K562 (cell line): ENCODE measurements at regions not wholly inside any gene's neighbourhood (a gene's known extent, or its start where the extent isn't known, plus 50 kb on each side); places are given as distances from the start of the nearest gene placed in this dataset.

Experiments used
- TF ChIP-seq, protein P1 (sequence below): fragments of 200-600 bp; sonication (generic); IDR thresholded peaks from one replicate; pipeline ENCODE4 v1.6.1; 2012; ENCODE audit warnings: mild to moderate bottlenecking, low read depth, low read length, inconsistent platforms
- TF ChIP-seq, protein P2 (sequence below), 3 experiments: fragments of 200-800 bp in 1 of 3; fragments of 250-450 bp in 1 of 3; fragments of 450-650 bp in 1 of 3; sonication (Bioruptor Pico) in 1 of 3; sonication (Bioruptor generic) in 1 of 3; formaldehyde crosslinking in 1 of 3; IDR thresholded peaks; 2 replicates each; pipeline versions ENCODE4 v1.6.1 to v1.8.0; 2016 to 2022; ENCODE audit warnings: mild to moderate bottlenecking in 2 of 3, missing genetic modification characterization in 2 of 3, missing compliant biosample characterization in 1 of 3, moderate library complexity in 1 of 3
- TF ChIP-seq, protein P3 (sequence below): sonication (generic); formaldehyde crosslinking; IDR thresholded peaks from 2 replicates; pipeline ENCODE4 v1.8.0; 2023; ENCODE audit warnings: missing genetic modification reagents, mild to moderate bottlenecking, borderline replicate concordance

DNA sequence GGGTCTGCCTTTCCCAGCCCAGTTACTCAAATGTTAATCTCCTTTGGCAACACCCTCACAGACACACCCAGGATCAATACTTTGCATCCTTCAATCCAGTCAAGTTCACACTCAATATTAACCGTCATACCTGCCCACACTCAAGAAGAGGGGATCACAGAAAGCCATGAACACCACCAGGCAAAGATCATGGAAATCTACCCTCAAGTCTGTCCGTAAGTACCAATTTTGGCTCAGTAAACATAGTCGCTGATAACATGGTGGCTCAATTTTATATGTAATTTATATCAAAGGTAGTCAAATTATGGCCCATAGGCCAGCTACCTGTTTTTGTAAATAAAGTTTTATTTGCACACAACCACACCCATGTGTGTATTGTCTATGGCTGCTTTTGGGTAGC is 102.3 kb upstream of the MAP2 start (continued):
- TF ChIP-seq, protein P1, sequence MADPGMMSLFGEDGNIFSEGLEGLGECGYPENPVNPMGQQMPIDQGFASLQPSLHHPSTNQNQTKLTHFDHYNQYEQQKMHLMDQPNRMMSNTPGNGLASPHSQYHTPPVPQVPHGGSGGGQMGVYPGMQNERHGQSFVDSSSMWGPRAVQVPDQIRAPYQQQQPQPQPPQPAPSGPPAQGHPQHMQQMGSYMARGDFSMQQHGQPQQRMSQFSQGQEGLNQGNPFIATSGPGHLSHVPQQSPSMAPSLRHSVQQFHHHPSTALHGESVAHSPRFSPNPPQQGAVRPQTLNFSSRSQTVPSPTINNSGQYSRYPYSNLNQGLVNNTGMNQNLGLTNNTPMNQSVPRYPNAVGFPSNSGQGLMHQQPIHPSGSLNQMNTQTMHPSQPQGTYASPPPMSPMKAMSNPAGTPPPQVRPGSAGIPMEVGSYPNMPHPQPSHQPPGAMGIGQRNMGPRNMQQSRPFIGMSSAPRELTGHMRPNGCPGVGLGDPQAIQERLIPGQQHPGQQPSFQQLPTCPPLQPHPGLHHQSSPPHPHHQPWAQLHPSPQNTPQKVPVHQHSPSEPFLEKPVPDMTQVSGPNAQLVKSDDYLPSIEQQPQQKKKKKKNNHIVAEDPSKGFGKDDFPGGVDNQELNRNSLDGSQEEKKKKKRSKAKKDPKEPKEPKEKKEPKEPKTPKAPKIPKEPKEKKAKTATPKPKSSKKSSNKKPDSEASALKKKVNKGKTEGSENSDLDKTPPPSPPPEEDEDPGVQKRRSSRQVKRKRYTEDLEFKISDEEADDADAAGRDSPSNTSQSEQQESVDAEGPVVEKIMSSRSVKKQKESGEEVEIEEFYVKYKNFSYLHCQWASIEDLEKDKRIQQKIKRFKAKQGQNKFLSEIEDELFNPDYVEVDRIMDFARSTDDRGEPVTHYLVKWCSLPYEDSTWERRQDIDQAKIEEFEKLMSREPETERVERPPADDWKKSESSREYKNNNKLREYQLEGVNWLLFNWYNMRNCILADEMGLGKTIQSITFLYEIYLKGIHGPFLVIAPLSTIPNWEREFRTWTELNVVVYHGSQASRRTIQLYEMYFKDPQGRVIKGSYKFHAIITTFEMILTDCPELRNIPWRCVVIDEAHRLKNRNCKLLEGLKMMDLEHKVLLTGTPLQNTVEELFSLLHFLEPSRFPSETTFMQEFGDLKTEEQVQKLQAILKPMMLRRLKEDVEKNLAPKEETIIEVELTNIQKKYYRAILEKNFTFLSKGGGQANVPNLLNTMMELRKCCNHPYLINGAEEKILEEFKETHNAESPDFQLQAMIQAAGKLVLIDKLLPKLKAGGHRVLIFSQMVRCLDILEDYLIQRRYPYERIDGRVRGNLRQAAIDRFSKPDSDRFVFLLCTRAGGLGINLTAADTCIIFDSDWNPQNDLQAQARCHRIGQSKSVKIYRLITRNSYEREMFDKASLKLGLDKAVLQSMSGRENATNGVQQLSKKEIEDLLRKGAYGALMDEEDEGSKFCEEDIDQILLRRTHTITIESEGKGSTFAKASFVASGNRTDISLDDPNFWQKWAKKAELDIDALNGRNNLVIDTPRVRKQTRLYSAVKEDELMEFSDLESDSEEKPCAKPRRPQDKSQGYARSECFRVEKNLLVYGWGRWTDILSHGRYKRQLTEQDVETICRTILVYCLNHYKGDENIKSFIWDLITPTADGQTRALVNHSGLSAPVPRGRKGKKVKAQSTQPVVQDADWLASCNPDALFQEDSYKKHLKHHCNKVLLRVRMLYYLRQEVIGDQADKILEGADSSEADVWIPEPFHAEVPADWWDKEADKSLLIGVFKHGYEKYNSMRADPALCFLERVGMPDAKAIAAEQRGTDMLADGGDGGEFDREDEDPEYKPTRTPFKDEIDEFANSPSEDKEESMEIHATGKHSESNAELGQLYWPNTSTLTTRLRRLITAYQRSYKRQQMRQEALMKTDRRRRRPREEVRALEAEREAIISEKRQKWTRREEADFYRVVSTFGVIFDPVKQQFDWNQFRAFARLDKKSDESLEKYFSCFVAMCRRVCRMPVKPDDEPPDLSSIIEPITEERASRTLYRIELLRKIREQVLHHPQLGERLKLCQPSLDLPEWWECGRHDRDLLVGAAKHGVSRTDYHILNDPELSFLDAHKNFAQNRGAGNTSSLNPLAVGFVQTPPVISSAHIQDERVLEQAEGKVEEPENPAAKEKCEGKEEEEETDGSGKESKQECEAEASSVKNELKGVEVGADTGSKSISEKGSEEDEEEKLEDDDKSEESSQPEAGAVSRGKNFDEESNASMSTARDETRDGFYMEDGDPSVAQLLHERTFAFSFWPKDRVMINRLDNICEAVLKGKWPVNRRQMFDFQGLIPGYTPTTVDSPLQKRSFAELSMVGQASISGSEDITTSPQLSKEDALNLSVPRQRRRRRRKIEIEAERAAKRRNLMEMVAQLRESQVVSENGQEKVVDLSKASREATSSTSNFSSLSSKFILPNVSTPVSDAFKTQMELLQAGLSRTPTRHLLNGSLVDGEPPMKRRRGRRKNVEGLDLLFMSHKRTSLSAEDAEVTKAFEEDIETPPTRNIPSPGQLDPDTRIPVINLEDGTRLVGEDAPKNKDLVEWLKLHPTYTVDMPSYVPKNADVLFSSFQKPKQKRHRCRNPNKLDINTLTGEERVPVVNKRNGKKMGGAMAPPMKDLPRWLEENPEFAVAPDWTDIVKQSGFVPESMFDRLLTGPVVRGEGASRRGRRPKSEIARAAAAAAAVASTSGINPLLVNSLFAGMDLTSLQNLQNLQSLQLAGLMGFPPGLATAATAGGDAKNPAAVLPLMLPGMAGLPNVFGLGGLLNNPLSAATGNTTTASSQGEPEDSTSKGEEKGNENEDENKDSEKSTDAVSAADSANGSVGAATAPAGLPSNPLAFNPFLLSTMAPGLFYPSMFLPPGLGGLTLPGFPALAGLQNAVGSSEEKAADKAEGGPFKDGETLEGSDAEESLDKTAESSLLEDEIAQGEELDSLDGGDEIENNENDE, result no peak
- TF ChIP-seq, protein P2, sequence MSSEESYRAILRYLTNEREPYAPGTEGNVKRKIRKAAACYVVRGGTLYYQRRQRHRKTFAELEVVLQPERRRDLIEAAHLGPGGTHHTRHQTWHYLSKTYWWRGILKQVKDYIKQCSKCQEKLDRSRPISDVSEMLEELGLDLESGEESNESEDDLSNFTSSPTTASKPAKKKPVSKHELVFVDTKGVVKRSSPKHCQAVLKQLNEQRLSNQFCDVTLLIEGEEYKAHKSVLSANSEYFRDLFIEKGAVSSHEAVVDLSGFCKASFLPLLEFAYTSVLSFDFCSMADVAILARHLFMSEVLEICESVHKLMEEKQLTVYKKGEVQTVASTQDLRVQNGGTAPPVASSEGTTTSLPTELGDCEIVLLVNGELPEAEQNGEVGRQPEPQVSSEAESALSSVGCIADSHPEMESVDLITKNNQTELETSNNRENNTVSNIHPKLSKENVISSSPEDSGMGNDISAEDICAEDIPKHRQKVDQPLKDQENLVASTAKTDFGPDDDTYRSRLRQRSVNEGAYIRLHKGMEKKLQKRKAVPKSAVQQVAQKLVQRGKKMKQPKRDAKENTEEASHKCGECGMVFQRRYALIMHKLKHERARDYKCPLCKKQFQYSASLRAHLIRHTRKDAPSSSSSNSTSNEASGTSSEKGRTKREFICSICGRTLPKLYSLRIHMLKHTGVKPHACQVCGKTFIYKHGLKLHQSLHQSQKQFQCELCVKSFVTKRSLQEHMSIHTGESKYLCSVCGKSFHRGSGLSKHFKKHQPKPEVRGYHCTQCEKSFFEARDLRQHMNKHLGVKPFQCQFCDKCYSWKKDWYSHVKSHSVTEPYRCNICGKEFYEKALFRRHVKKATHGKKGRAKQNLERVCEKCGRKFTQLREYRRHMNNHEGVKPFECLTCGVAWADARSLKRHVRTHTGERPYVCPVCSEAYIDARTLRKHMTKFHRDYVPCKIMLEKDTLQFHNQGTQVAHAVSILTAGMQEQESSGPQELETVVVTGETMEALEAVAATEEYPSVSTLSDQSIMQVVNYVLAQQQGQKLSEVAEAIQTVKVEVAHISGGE (CRISPR knock-in tag; IDR thresholded peaks at IDR 0.05), result no peak
- TF ChIP-seq, protein P3, sequence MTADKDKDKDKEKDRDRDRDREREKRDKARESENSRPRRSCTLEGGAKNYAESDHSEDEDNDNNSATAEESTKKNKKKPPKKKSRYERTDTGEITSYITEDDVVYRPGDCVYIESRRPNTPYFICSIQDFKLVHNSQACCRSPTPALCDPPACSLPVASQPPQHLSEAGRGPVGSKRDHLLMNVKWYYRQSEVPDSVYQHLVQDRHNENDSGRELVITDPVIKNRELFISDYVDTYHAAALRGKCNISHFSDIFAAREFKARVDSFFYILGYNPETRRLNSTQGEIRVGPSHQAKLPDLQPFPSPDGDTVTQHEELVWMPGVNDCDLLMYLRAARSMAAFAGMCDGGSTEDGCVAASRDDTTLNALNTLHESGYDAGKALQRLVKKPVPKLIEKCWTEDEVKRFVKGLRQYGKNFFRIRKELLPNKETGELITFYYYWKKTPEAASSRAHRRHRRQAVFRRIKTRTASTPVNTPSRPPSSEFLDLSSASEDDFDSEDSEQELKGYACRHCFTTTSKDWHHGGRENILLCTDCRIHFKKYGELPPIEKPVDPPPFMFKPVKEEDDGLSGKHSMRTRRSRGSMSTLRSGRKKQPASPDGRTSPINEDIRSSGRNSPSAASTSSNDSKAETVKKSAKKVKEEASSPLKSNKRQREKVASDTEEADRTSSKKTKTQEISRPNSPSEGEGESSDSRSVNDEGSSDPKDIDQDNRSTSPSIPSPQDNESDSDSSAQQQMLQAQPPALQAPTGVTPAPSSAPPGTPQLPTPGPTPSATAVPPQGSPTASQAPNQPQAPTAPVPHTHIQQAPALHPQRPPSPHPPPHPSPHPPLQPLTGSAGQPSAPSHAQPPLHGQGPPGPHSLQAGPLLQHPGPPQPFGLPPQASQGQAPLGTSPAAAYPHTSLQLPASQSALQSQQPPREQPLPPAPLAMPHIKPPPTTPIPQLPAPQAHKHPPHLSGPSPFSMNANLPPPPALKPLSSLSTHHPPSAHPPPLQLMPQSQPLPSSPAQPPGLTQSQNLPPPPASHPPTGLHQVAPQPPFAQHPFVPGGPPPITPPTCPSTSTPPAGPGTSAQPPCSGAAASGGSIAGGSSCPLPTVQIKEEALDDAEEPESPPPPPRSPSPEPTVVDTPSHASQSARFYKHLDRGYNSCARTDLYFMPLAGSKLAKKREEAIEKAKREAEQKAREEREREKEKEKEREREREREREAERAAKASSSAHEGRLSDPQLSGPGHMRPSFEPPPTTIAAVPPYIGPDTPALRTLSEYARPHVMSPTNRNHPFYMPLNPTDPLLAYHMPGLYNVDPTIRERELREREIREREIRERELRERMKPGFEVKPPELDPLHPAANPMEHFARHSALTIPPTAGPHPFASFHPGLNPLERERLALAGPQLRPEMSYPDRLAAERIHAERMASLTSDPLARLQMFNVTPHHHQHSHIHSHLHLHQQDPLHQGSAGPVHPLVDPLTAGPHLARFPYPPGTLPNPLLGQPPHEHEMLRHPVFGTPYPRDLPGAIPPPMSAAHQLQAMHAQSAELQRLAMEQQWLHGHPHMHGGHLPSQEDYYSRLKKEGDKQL, result no peak
